D341Med (cell line): ENCODE measurements at regions not wholly inside any gene's neighbourhood (a gene's known extent, or its start where the extent isn't known, plus 50 kb on each side); places are given as distances from the start of the nearest gene placed in this dataset.

Experiments used
- DNase-seq: peaks from one replicate; pipeline ENCODE4 v3.0.0; 2012; ENCODE audit warnings: low spot score

- no peak for DNase-seq
These were observed 186.9 kb upstream of the MGMT start for GRCh38 chr10:129280155-129280502.

DNA sequence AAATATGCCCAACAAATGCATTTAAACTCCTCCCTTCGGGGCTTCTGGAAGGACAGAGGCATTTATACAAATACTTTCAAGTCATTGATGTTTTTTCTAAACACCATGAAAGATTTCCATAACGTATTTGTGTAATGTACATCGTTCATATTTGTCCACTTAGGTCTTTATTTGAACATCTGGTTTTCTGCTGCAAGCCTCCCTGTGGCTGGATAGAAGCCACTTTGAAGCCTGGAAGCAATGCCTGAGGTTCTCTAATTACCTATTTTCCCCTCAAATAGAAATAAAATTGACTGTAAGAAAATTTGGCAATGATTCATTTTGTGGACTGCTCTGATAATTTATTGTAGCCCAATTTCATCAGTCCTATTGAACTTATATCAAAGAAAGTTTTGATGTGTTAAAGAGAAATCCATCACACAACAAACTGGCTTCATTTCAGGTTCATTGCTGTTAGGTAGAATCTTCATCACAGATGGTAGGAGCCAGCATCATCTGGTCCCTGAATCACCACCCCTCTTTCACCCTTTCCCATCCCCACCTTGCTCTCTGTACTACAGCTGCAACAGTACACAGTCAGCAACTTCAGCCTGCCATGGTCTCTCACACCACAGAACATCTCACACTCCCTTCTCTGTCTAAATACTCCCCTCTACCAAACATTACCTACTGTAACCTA, 186.0 kb upstream of the MGMT start:
- DNase-seq: no peak

- no peak for DNase-seq
These were observed 181.6 kb upstream of the MGMT start for GRCh38 chr10:129285459-129285858.

DNA sequence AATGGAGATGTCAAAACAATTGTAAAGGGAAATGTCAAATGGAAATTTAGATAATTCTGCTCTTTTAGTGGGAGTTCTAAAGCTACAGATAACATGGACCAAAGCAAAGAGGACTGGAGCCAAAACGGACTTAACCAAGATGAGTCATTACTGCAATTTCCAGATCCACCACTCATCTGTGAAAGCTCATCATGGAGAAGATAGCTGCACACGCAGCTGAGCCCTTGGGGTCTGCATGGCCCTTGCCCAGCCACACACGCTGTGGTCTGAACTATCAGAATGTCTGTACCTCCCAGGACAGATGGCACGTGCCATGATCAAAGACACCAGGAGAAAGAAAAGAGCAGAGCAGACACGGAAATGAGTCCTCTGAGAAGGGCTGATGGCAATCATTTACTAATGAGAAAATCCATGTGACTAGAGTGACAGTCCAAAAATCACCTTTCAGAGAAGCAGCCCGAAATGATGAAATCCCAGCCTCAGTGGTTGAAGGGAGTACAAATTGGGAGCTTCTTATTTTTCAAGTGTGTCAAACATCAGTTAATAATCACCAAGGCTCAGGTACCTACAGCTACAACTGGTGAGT, 177.9 kb upstream of the MGMT start:
- DNase-seq: no peak

DNA sequence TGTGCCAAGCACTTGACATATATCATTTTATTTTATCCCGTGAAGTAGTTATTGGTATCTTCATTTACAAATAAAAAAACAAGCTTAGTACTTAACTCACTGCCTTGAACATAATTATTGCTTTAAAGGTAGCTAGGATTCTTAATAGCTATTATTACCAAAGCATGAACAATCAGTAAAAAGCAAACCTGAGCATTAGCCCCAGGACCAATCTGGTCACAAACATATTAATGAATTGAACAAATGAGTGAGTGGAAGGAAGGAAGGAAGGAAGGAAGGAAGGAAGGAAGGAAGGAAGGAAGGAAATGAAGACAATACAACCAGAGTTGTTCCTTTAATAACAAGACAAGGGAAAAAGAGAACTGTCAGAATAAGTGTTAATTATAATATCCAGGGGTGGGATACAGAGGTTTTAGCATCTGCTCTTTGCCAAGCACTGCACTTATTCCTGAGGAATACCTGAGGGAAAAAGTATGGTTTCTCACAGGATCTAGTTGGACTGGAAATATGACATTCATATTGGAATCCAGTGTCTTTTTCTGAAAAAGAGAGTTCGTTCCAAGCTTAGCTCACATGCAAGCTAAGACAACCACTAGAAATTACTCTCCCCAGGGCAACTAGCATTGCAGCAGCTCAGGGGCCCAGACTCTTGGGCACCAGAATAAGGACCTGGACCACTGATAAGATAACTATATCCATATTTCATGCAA, 172.9 kb upstream of the MGMT start:
- DNase-seq: no peak

DNA sequence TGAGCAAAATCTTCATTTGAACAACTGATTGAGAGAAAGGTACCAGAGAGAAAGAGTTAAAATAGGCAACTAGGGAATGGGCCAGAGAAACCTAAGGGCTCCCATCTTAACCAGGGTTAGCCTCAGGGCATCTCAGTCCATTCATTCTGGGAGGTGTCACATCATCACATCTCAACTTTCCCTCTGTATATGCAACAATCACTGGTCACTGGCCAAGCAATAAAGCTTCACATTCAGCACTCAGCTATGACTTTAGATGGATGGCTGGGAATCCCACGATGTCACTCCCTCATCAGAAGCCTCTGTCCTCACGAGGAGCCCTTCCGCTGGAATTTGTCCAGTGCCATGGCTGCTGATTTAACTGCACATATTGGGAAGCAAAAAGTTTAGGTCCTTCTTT, 172.1 kb upstream of the MGMT start:
- DNase-seq: no peak

- DNase-seq: no peak
These were observed 162.0 kb upstream of the MGMT start for GRCh38 chr10:129305046-129305445.

GRCh38 chr10:129307141-129307540, 159.9 kb upstream of the MGMT start:
- DNase-seq: no peak

DNA sequence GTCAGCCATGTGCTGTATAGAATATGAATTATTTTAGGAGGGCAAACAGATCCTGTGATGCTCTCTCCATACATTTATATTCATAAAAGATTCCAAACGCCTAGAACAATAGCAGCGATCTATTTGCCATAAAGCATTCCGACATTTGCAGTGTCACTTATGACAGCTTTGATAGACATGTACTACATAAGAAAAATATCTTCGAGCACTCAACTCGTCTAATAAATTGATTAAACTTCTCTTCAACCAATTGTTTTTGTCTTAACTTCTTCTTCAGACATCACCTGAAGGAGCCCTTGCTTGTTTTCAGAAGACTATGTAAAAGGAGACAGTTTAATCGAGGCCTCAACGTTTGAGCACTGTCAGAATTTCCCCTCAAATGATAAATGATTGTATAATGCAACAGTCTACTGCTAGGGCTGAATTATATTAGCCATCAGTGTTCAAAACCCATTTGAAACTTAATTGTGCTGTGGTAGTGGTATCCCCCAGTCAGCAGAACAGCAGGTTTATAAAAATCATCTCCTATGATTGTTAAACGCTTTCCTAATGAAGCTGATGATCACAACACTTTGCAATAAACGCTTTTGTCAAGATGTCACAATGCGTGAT, 158.0 kb upstream of the MGMT start:
- DNase-seq: no peak

GRCh38 chr10:129309565-129309964, 157.5 kb upstream of the MGMT start:
- DNase-seq: no peak

GRCh38 chr10:129310881-129311280, 156.2 kb upstream of the MGMT start:
- no peak for DNase-seq

DNA sequence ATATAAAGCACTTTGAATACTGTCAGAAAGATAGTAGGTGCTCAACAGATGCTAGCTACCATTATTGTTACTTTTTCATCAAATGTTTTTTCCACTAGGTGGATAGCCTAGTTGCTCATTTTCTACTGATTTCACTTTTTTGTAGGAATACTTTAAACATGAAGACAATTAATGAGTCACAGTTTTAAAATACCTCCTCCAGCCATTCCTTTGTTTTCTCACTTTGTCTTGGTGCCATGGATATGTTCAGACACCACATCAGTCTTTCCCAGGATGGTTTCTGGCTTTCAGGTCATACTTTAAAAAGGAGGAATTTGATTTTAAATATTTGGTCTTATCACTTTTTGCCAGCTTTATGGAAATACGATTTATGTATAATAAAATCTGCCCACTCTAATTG, 147.1 kb upstream of the MGMT start:
- no peak for DNase-seq

DNA sequence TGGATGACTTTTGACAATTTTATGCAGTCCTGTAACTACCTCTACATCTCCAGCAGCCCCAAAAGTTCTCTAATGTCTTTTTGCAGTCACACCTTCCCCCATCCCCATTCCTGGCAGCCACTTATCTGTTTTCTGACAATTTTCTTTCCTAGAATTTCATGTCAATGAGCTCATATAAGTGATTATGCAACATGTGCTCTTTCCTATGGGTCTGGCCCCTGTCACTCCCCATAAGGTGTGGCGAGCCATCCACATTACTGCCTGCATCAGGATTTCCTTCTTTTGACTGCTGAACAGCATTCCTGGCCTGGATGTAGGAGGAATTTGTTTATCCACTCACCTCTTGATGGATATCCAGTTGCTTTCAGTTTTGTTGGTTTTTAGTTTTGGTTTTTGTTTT, 146.7 kb upstream of the MGMT start:
- DNase-seq: no peak

GRCh38 chr10:129321727-129322126, 145.3 kb upstream of the MGMT start:
- DNase-seq: no peak

GRCh38 chr10:129322933-129323820, 143.9 kb upstream of the MGMT start:
- DNase-seq: no peak

DNA sequence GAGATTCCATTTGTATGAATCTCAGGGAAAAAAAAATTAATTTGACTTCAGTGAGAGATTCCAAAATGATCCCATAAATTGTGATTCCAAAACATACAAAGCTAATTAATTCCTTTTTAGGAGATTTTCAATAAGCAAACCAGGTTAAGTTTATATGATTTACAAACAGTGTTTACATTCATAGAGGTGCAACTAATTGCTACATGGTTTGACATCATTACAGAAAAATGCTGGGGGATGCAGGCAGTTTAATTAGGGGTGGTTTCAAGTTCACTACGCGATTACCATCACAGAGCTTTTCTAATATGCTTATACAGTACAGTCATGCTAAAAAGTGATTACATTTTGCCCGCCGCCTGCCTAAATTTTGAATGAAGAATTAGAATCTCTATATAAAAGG, 143.2 kb upstream of the MGMT start:
- no peak for DNase-seq

DNA sequence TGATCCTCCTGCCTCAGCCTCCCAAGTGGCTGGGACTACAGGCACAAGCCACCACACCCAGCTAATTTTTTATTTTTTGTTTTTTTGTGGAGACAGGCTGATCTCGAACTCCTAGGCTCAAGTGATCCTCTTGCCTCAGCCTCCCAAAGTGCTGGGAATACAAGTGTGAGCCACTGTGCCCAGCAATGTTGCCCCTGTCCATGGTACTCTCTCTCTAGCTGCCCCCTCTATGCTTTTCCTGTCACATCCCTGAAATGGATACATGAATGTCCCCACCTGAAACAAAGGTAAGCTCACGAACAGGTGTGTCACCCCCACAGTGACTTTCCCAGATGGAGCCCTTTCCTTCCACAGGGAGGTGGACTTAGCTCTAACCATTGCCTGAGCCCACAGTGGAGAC, 141.1 kb upstream of the MGMT start:
- DNase-seq: no peak

DNA sequence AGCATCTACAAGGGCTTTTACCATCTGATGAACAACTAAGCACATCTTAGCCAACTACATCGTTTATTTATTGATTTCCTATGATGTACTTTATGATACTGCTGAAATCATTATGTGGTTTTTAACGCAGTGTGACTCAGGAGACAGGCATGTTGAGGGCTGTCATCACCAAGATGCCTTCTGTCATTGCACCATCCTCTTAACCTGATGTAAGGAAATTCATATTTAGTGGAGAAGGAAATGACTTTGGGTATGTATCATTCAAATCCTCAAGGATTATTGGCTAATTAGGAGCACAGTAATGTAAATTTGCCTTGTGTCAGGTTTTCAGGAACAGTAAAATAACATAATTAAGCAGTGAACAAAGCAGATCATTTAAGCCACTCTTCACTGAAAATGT, 138.5 kb upstream of the MGMT start:
- DNase-seq: no peak

- no peak for DNase-seq
These were observed 137.5 kb upstream of the MGMT start for GRCh38 chr10:129329385-129330055.

DNA sequence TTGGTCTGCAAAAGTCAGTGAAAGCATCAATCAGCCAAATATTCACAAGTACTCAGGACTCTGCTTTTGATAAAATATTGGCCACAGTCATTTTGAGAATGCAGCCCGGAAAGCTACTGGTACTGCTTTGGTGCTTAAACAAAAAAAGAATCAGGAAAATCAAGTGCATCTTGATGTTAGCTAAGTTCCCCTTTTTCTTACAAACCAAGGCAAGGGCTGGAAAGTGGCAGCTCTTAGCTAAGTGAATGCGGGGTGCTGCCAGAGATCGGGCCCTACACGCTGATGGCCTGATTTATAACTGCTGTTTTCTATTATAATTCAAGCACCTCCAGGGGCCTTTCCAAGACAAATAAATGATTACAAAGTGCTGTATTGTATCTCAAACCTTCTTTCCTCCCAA, 136.8 kb upstream of the MGMT start:
- DNase-seq: no peak

DNA sequence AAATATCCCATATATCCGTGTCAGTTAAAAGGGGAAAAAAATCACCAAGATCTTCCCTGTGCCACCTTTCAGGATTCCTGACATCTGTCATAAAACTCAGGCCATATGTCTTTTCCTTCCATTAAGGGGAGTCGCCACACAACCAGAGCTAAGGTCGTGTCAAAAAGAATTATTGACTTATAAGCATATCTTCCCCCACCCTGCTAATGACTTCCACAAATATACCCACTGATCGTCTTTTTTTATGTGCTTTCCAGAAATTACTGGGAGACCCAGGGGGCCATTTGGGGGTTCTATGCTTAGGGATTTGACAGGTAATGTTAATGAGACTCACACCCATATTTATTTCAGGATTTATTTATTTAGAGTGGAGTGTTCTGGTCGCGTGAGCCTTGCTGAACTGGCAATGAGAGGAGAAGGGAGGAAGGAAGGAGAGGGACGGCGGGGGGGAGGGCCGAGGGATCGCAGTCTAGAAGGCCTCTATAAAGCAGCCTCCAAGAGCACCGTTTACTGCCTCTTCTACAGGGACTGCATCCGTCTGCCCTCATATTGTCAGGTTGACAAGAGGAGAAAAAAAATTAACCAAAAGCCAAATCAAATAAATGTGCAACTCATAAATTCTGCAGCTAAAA, 135.7 kb upstream of the MGMT start:
- no peak for DNase-seq
